Uterus (tissue), 2 donors: ENCODE measurements at regions not wholly inside any gene's neighbourhood (a gene's known extent, or its start where the extent isn't known, plus 50 kb on each side); places are given as distances from the start of the nearest gene placed in this dataset.

ENCODE experiments used
- CTCF ChIP-seq, 4 experiments: fragments of 200-600 bp in 2 of 4; fragments of 450-650 bp in 2 of 4; sonication (generic) in 2 of 4; IDR thresholded peaks; one replicate each; pipeline ENCODE4 v1.5.1; 2016 to 2019; ENCODE audit warnings: antibody characterized with exemption in 4 of 4, mild to moderate bottlenecking in 2 of 4, moderate library complexity in 1 of 4
- POLR2A ChIP-seq, 2 donors: fragments of 450-650 bp; IDR thresholded peaks; one replicate each; pipeline ENCODE4 v1.6.1; 2016; ENCODE audit warnings: antibody characterized with exemption in 2 of 2, mild to moderate bottlenecking in 1 of 2, moderate library complexity in 1 of 2

GRCh38 chr2:101578671-101579070 lies 103.8 kb upstream of the RFX8 start:
- no peak for TF ChIP-seq CTCF (IDR thresholded peaks at IDR 0.05)
- no peak for TF ChIP-seq POLR2A (IDR thresholded peaks at IDR 0.05)
